ENCODE measurements at regions not wholly inside any gene's neighbourhood (a gene's known extent, or its start where the extent isn't known, plus 50 kb on each side); places are given as distances from the start of the nearest gene placed in this dataset.

DNA sequence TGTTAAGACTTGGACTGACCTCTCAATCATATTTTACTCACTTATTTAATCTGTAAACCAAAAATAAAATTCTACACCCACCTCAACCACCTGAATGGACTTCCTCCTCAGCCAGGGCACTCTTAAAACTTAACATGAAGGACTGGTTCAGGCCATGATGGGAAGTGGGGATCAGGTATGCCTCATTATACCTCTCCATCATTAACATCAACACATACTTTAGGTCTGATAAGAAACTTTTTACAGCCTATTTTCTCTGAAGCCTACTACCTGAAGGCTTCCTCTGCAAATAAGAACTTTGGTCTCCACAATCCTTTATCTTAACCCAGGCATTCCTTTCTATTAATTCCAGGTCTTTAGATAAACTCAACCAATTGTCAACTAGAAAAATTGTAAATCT is 390.0 kb downstream of the AASDHPPT start:
- H3K4me3 ChIP-seq = no peak overlapping the region
- in situ Hi-C loops (cut with MboI; ENCODE audit: low pct_unique_long_range_greater_than_20kb in 2 of 9, low sequenced_read_pairs in 9 of 9, unreplicated experiment in 9 of 9) = no loop called here
- no peak overlapping the region for H3K27ac ChIP-seq
- peaks cover 15 to 16% of the 10 kb centered on the region in 2 donors for H3K4me1 ChIP-seq (replicated peaks in 1 of 2)
- no peak for ATAC-seq (replicated peaks in 6 of 8)

DNA sequence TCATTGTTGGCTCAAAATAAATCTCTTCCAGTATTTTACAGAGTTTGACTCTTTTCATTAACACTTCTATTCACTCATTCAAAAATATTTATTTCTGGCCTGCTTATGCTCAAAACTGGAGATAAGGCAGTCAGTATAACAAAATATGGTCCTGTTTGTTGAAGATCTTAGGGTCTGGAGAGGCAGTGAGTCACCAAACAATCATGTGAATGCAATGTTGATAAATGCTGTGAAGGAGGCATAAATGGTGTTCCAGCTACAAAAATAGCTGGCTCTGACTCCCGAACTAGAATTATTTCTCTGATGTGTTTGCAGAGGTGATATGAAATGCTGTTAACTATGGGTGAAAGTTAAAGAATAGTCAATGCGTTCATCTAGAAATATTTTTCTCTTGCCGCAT is 390.6 kb downstream of the AASDHPPT start:
- peak in 1 of 8 experiments; percentile 28 for ATAC-seq (replicated peaks in 6 of 8)
- whole genome bisulfite sequencing, 10 experiments = 21 to 100% (median 74%) methylated on average over 1 to 3 of the region's 3 CpGs

GRCh38 chr11:106468531-106468930 is 391.1 kb downstream of the AASDHPPT start:
- in situ Hi-C loops (cut with MboI; ENCODE audit: low pct_unique_long_range_greater_than_20kb in 2 of 9, low sequenced_read_pairs in 9 of 9, unreplicated experiment in 9 of 9) = no loop called here
- no peak overlapping the region for H3K27ac ChIP-seq
- 71 to 100% (median 100%) methylated on average over 1 of the region's 1 CpG; no CpG with 5 or more reads in 1 of the 10 experiments for WGBS, 10 experiments

More for the DNA sequence above, 390.6 kb downstream of the AASDHPPT start:
- H3K4me1 ChIP-seq (replicated peaks in 1 of 2) = peaks cover 12 to 15% of the 10 kb centered on the region in 2 donors
- no peak overlapping the region for H3K4me3 ChIP-seq
- in situ Hi-C loops (cut with MboI; ENCODE audit: low pct_unique_long_range_greater_than_20kb in 2 of 9, low sequenced_read_pairs in 9 of 9, unreplicated experiment in 9 of 9) = no loop called here
- no peak overlapping the region for H3K27ac ChIP-seq

DNA sequence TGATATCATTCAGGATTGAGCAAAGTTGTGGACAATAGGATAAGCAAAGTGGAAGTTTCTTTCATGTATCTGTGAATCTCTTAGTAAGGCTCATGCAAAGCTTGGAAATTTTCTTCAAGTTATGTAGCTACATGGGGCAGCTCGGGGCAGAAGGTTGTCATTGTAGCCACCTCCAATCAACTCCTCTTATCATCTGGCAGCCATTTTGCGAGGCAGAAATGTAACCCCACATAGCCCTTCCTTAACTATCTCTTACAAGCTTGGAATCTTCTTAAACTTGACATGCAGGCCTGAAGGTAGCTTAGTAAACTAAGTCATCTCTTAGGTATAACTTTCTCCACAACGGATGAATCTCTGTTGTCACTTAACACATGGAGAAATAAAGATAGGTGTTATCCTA is 392.8 kb downstream of the AASDHPPT start:
- ATAC-seq (replicated peaks in 6 of 8) = no peak
- Histone ChIP-seq H3K4me1 (replicated peaks in 1 of 2) (peaks cover 8 to 9% of the 10 kb centered on the region in 2 donors), H3K4me3 (no peak overlapping the region), H3K27ac (no peak overlapping the region)
- WGBS, 10 experiments = 27 to 100% (median 88%) methylated on average over 1 to 3 of the region's 3 CpGs; no CpG with 5 or more reads in 1 of the 10 experiments
- in situ Hi-C loops (cut with MboI; ENCODE audit: low pct_unique_long_range_greater_than_20kb in 2 of 9, low sequenced_read_pairs in 9 of 9, unreplicated experiment in 9 of 9) = no loop called here

More at GRCh38 chr11:106468531-106468930, 391.1 kb downstream of the AASDHPPT start:
- H3K4me1 ChIP-seq (replicated peaks in 1 of 2) = peaks cover 8 to 10% of the 10 kb centered on the region in 2 donors
- no peak for ATAC-seq (replicated peaks in 6 of 8)
- no peak overlapping the region for H3K4me3 ChIP-seq

- Histone ChIP-seq H3K27ac (no peak overlapping the region), H3K4me3 (no peak overlapping the region), H3K4me1 (replicated peaks in 1 of 2) (peaks cover 8% of the 10 kb centered on the region in 2 donors)
- WGBS, 10 experiments = 63 to 100% (median 100%) methylated on average over 1 of the region's 1 CpG; no CpG with 5 or more reads in 3 of the 10 experiments
- no peak for ATAC-seq (replicated peaks in 6 of 8)
- in situ Hi-C loops (cut with MboI; ENCODE audit: low pct_unique_long_range_greater_than_20kb in 2 of 9, low sequenced_read_pairs in 9 of 9, unreplicated experiment in 9 of 9) = no loop called here
Measured at GRCh38 chr11:106471276-106471675, 393.8 kb downstream of the AASDHPPT start.

GRCh38 chr11:106473089-106473722 is 395.7 kb downstream of the AASDHPPT start:
- no peaks in the 10 kb centered on the region for H3K4me1 ChIP-seq (replicated peaks in 1 of 2)
- 0 to 100% (median 63%) methylated on average over 1 to 2 of the region's 2 CpGs; no CpG with 5 or more reads in 1 of the 10 experiments for WGBS, 10 experiments
- peak in 2 of 8 experiments; percentile 42 to 74 for ATAC-seq (replicated peaks in 6 of 8)
- no peak overlapping the region for H3K27ac ChIP-seq
- H3K4me3 ChIP-seq = no peak overlapping the region
- in situ Hi-C loops (cut with MboI; ENCODE audit: low pct_unique_long_range_greater_than_20kb in 2 of 9, low sequenced_read_pairs in 9 of 9, unreplicated experiment in 9 of 9) = no loop called here

- Histone ChIP-seq H3K27ac (no peak overlapping the region), H3K4me1 (replicated peaks in 1 of 2) (no peaks in the 10 kb centered on the region), H3K4me3 (no peak overlapping the region)
- WGBS, 10 experiments = 70 to 100% (median 84%) methylated on average over 1 to 2 of the region's 2 CpGs; no CpG with 5 or more reads in 6 of the 10 experiments
- no peak for ATAC-seq (replicated peaks in 6 of 8)
- in situ Hi-C loops (cut with MboI; ENCODE audit: low pct_unique_long_range_greater_than_20kb in 2 of 9, low sequenced_read_pairs in 9 of 9, unreplicated experiment in 9 of 9) = no loop called here
Measured at GRCh38 chr11:106474274-106474673, 396.8 kb downstream of the AASDHPPT start.

GRCh38 chr11:106475181-106475580 is 397.7 kb downstream of the AASDHPPT start:
- Histone ChIP-seq H3K4me1 (replicated peaks in 1 of 2) (no peaks in the 10 kb centered on the region), H3K4me3 (no peak overlapping the region), H3K27ac (no peak overlapping the region)
- in situ Hi-C loops (cut with MboI; ENCODE audit: low pct_unique_long_range_greater_than_20kb in 2 of 9, low sequenced_read_pairs in 9 of 9, unreplicated experiment in 9 of 9) = no loop called here
- ATAC-seq (replicated peaks in 6 of 8) = no peak
- 20 to 94% (median 81%) methylated on average over 1 to 5 of the region's 5 CpGs; no CpG with 5 or more reads in 1 of the 10 experiments for WGBS, 10 experiments

- H3K4me3 ChIP-seq = no peak overlapping the region
- in situ Hi-C loops (cut with MboI; ENCODE audit: low pct_unique_long_range_greater_than_20kb in 2 of 9, low sequenced_read_pairs in 9 of 9, unreplicated experiment in 9 of 9) = no loop called here
- no peak for ATAC-seq (replicated peaks in 6 of 8)
- H3K4me1 ChIP-seq (replicated peaks in 1 of 2) = peaks cover 2 to 3% of the 10 kb centered on the region in 2 donors
- WGBS, 10 experiments = 67 to 100% (median 91%) methylated on average over 1 of the region's 1 CpG; no CpG with 5 or more reads in 3 of the 10 experiments
- no peak overlapping the region for H3K27ac ChIP-seq
Measured at GRCh38 chr11:106477776-106478175, 400.3 kb downstream of the AASDHPPT start.

- in situ Hi-C loops (cut with MboI; ENCODE audit: low pct_unique_long_range_greater_than_20kb in 2 of 9, low sequenced_read_pairs in 9 of 9, unreplicated experiment in 9 of 9) = no loop called here
- Histone ChIP-seq H3K27ac (no peak overlapping the region), H3K4me1 (replicated peaks in 1 of 2) (peaks cover 9 to 10% of the 10 kb centered on the region in 2 donors), H3K4me3 (no peak overlapping the region)
- peak in 3 of 8 experiments; percentile 48 to 80 (median 74) for ATAC-seq (replicated peaks in 6 of 8)
- WGBS, 10 experiments = 80 to 100% (median 87%) methylated on average over 1 to 3 of the region's 3 CpGs; no CpG with 5 or more reads in 1 of the 10 experiments
Measured at GRCh38 chr11:106479646-106480045, 402.2 kb downstream of the AASDHPPT start.

DNA sequence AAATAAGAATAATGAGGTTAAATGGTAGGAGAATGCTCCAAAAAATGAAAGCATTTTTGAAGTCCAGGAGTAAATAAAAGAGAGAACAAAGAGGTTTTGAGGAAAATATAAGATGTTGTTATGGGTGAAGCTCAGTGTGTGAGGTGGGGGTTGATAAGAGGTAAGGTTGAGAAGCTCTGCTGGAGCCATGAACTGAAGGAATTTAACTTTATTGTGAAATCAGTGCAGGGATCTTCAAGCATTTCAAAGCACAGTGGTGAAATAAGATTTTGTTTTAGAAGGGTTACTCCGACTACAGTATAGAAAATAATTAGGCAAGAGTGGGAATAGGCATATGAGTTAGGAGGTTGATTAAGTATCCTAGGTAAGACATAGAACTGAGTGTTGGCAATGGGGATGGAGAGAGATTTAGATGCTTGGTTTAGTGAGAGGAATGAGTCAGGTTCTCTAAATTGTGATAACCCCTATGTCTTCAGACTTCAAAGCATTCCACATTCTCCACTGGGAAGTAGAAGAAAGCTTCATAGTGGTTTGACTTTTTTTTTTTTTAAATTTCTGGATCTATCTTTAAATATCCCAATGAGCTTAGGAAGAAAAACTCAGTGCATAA is 403.2 kb downstream of the AASDHPPT start:
- no peak overlapping the region for H3K27ac ChIP-seq
- 38 to 100% (median 80%) methylated on average over 1 of the region's 1 CpG; no CpG with 5 or more reads in 2 of the 10 experiments for WGBS, 10 experiments
- ATAC-seq (replicated peaks in 6 of 8) = no peak

GRCh38 chr11:106482917-106483785 is 405.7 kb downstream of the AASDHPPT start:
- Histone ChIP-seq H3K4me1 (replicated peaks in 1 of 2) (peaks cover 9 to 10% of the 10 kb centered on the region in 2 donors), H3K27ac (no peak overlapping the region), H3K4me3 (no peak overlapping the region)
- ATAC-seq (replicated peaks in 6 of 8) = peak in 5 of 8 experiments; percentile 69 to 93 (median 74)
- in situ Hi-C loops (cut with MboI; ENCODE audit: low pct_unique_long_range_greater_than_20kb in 2 of 9, low sequenced_read_pairs in 9 of 9, unreplicated experiment in 9 of 9) = no loop called here
- 0 to 40% (median 26%) methylated on average over 1 to 3 of the region's 3 CpGs; no CpG with 5 or more reads in 4 of the 10 experiments for WGBS, 10 experiments

More for the DNA sequence above, 403.2 kb downstream of the AASDHPPT start:
- Histone ChIP-seq H3K4me1 (replicated peaks in 1 of 2) (peaks cover 9 to 10% of the 10 kb centered on the region in 2 donors), H3K4me3 (no peak overlapping the region)
- in situ Hi-C loops (cut with MboI; ENCODE audit: low pct_unique_long_range_greater_than_20kb in 2 of 9, low sequenced_read_pairs in 9 of 9, unreplicated experiment in 9 of 9) = no loop called here

DNA sequence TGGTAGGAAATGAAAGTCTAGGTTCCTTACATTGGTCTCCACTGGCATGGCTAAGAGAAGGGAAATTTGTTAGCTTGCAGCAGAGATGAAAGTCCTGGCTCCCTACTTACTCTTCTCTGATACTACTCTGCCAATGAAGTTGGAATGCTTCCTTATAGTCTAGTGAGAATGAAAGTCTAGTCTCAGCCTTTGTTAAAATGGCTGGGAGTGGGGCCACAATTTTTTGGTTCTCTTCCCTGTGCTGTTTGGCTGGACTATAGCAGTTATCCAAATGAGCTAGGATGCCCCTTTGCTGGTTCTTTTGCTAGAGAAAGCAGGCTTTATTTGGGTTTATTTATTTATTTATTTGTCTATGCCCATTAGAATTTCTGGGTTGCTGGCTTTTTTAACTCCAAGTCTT is 414.3 kb downstream of the AASDHPPT start:
- Histone ChIP-seq H3K4me3 (no peak overlapping the region), H3K4me1 (replicated peaks in 1 of 2) (peaks cover 3 to 7% of the 10 kb centered on the region in 2 donors), H3K27ac (no peak overlapping the region)
- in situ Hi-C loops (cut with MboI; ENCODE audit: low pct_unique_long_range_greater_than_20kb in 2 of 9, low sequenced_read_pairs in 9 of 9, unreplicated experiment in 9 of 9) = no loop called here
- ATAC-seq (replicated peaks in 6 of 8) = no peak
